ENCODE measurements at regions not wholly inside any gene's neighbourhood (a gene's known extent, or its start where the extent isn't known, plus 50 kb on each side); places are given as distances from the start of the nearest gene placed in this dataset.

GRCh38 chr13:52961256-52961910 is 67.2 kb upstream of the OLFM4 start:
- TF ChIP-seq, protein P1, sequence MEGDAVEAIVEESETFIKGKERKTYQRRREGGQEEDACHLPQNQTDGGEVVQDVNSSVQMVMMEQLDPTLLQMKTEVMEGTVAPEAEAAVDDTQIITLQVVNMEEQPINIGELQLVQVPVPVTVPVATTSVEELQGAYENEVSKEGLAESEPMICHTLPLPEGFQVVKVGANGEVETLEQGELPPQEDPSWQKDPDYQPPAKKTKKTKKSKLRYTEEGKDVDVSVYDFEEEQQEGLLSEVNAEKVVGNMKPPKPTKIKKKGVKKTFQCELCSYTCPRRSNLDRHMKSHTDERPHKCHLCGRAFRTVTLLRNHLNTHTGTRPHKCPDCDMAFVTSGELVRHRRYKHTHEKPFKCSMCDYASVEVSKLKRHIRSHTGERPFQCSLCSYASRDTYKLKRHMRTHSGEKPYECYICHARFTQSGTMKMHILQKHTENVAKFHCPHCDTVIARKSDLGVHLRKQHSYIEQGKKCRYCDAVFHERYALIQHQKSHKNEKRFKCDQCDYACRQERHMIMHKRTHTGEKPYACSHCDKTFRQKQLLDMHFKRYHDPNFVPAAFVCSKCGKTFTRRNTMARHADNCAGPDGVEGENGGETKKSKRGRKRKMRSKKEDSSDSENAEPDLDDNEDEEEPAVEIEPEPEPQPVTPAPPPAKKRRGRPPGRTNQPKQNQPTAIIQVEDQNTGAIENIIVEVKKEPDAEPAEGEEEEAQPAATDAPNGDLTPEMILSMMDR (conservative IDR thresholded peaks at IDR 0.05 in 1 of 2, IDR thresholded peaks at IDR 0.05 in 1 of 2; ENCODE audit: extremely low read depth in 1 of 2, insufficient read depth in 1 of 2, low read depth in 1 of 2, low read length in 2 of 2): no peak
- no peak for TF ChIP-seq EZH2 (IDR thresholded peaks at IDR 0.05; ENCODE audit: borderline replicate concordance, low read length)
